IMR-90 (cell line): ENCODE measurements at regions not wholly inside any gene's neighbourhood (a gene's known extent, or its start where the extent isn't known, plus 50 kb on each side); places are given as distances from the start of the nearest gene placed in this dataset.

Experiments
- ATAC-seq: fragments of 200-7000 bp; cut with Tn5 transposase; 2 replicates; pipeline ENCODE4 v1.9.1; 2020; ENCODE audit warnings: low read depth, mild to moderate bottlenecking, moderate library complexity
- BruUV-seq: library from RNA; stranded (reverse); fragments of 400-500 nt; replicated peaks from 2 replicates; lab custom pipeline; 2021; lab: Mats Ljungman, UMichigan
- CTCF ChIA-PET: fragments of 300-600 bp; formaldehyde crosslinking; extraction: SDS; loops from one replicate; lab custom pipeline; 2021; ENCODE audit warnings: antibody characterized with exemption; lab: Yijun Ruan, JAX
- POLR2A ChIA-PET: fragments of 300-600 bp; sonication (Branson Sonifier 250); formaldehyde crosslinking; loops from one replicate; lab custom pipeline; 2022; ENCODE audit warnings: antibody characterized with exemption; ENCODE audit not compliant: unreplicated experiment; lab: Charles Lee
- DNase-seq: peaks from one replicate; pipeline ENCODE4 v3.0.0; 2013
- H2AFZ ChIP-seq: replicated peaks from 2 replicates; pipeline ENCODE3; 2013; ENCODE audit warnings: low read length, mild to moderate bottlenecking; ENCODE audit not compliant: poor library complexity
- H2AK5ac ChIP-seq: 2 replicates; pipeline ENCODE4 v1.6.1; 2013; ENCODE audit warnings: low read depth, low read length, inconsistent platforms
- H2AK9ac ChIP-seq: replicated peaks from 2 replicates; pipeline ENCODE3; 2013; ENCODE audit warnings: mild to moderate bottlenecking, low read depth, low read length, moderate library complexity; ENCODE audit not compliant: poor library complexity
- H2BK120ac ChIP-seq: 2 replicates; pipeline ENCODE4 v1.6.1; 2013; ENCODE audit warnings: low read depth, low read length, inconsistent platforms
- H2BK15ac ChIP-seq: 3 replicates; pipeline ENCODE4 v1.6.1; 2013; ENCODE audit warnings: low read depth, low read length, inconsistent platforms
- H2BK20ac ChIP-seq: 2 replicates; pipeline ENCODE4 v1.6.1; 2013; ENCODE audit warnings: low read depth, mild to moderate bottlenecking, inconsistent platforms, low read length, moderate library complexity
- H2BK5ac ChIP-seq: 2 replicates; pipeline ENCODE4 v1.6.1; 2013; ENCODE audit warnings: mild to moderate bottlenecking, low read depth, low read length, inconsistent platforms; ENCODE audit not compliant: poor library complexity, severe bottlenecking
- H3K14ac ChIP-seq: replicated peaks from 2 replicates; pipeline ENCODE4 v1.6.1; 2013; ENCODE audit warnings: low read depth, low read length, inconsistent platforms
- H3K18ac ChIP-seq: 2 replicates; pipeline ENCODE4 v1.6.1; 2013; ENCODE audit warnings: low read depth, low read length, control low read depth
- H3K23ac ChIP-seq: 2 replicates; pipeline ENCODE4 v1.6.1; 2013; ENCODE audit warnings: low read depth, low read length, inconsistent platforms
- H3K27ac ChIP-seq: 2 replicates; pipeline ENCODE4 v1.5.1; 2013; ENCODE audit warnings: mild to moderate bottlenecking, control low read depth, low read length; ENCODE audit not compliant: insufficient read depth
- H3K27me3 ChIP-seq: 2 replicates; pipeline ENCODE4 v1.6.1; 2013; ENCODE audit warnings: low read length; ENCODE audit not compliant: control insufficient read depth, insufficient read depth
- H3K36me3 ChIP-seq: 2 replicates; pipeline ENCODE4 v1.6.1; 2013; ENCODE audit warnings: low read length, mixed read lengths; ENCODE audit not compliant: control insufficient read depth, insufficient read depth
- H3K4ac ChIP-seq: 2 replicates; pipeline ENCODE4 v1.6.1; 2013; ENCODE audit warnings: low read depth, low read length, inconsistent platforms
- H3K4me1 ChIP-seq: 2 replicates; pipeline ENCODE4 v1.6.1; 2013; ENCODE audit warnings: low read length, mixed read lengths; ENCODE audit not compliant: control insufficient read depth, insufficient read depth
- H3K4me2 ChIP-seq: 2 replicates; pipeline ENCODE4 v1.6.1; 2013; ENCODE audit warnings: low read depth, mild to moderate bottlenecking, control low read depth, low read length, moderate library complexity
- H3K4me3 ChIP-seq: 2 replicates; pipeline ENCODE4 v1.5.1; 2013; ENCODE audit warnings: low read depth, mild to moderate bottlenecking, control low read depth, low read length, moderate library complexity; ENCODE audit not compliant: insufficient read depth
- H3K56ac ChIP-seq: 2 replicates; pipeline ENCODE4 v1.6.1; 2013; ENCODE audit warnings: low read length, inconsistent platforms; ENCODE audit not compliant: insufficient read depth; ENCODE audit errors: extremely low read depth
- H3K79me1 ChIP-seq, 2 experiments: 2 replicates each; pipeline ENCODE4 v1.6.1; 2013; ENCODE audit warnings: low read length in 2 of 2, inconsistent platforms in 1 of 2, low read depth in 1 of 2
- H3K9ac ChIP-seq: 2 replicates; pipeline ENCODE4 v1.6.1; 2013; ENCODE audit warnings: low read depth, low read length, control low read depth
- H3K9me1 ChIP-seq: 2 replicates; pipeline ENCODE4 v1.6.1; 2013; ENCODE audit warnings: low read length, inconsistent platforms; ENCODE audit not compliant: insufficient read depth
- H3K9me3 ChIP-seq: 2 replicates; pipeline ENCODE4 v1.6.1; 2013; ENCODE audit warnings: low read length; ENCODE audit not compliant: control insufficient read depth, insufficient read depth
- H4K20me1 ChIP-seq: 2 replicates; pipeline ENCODE4 v1.6.1; 2013; ENCODE audit warnings: low read length, inconsistent platforms; ENCODE audit not compliant: insufficient read depth
- H4K5ac ChIP-seq: 2 replicates; pipeline ENCODE4 v1.6.1; 2013; ENCODE audit warnings: mild to moderate bottlenecking, low read depth, low read length, control low read depth
- H4K8ac ChIP-seq, 2 experiments: 2 replicates each; pipeline ENCODE4 v1.6.1; 2013; ENCODE audit warnings: low read depth in 2 of 2, low read length in 2 of 2, control low read depth in 1 of 2, inconsistent platforms in 1 of 2
- H4K91ac ChIP-seq: 2 replicates; pipeline ENCODE4 v1.6.1; 2013; ENCODE audit warnings: low read depth, low read length, inconsistent platforms; ENCODE audit not compliant: insufficient read depth
- BHLHE40 ChIP-seq: fragments of 150-350 bp; IDR thresholded peaks from 2 replicates; pipeline ENCODE4 v1.6.1; 2016; ENCODE audit warnings: mild to moderate bottlenecking, low read depth, low read length
- MAFK ChIP-seq: IDR thresholded peaks from 2 replicates; pipeline ENCODE4 v1.6.1; 2012; ENCODE audit warnings: low read depth, low read length, improper control_type of control experiment
- MXI1 ChIP-seq: IDR thresholded peaks from 2 replicates; pipeline ENCODE4 v1.6.1; 2012; ENCODE audit warnings: low read depth, mild to moderate bottlenecking, low read length, moderate library complexity, borderline replicate concordance
- NFE2L2 ChIP-seq: fragments of 150-350 bp; IDR thresholded peaks from 2 replicates; pipeline ENCODE4 v1.6.1; 2016; ENCODE audit warnings: low read depth, mild to moderate bottlenecking, low read length
- POLR2A ChIP-seq: IDR thresholded peaks from 2 replicates; pipeline ENCODE4 v1.6.1; 2012; ENCODE audit warnings: mild to moderate bottlenecking, low read depth, low read length
- WGBS, 2 experiments: methylation state at CpG; one replicate each; pipeline versions ENCODE4 v1.1.5 to v1.1.7; 2013; ENCODE audit warnings: missing lambda C conversion rate in 2 of 2; ENCODE audit not compliant: insufficient read length in 1 of 2; ENCODE audit errors: extremely low coverage in 2 of 2; 5-methylcytosine and 5-hydroxymethylcytosine counted together
- dilution Hi-C: fragments of 300-500 bp; cut with HindIII; formaldehyde crosslinking; loops from one replicate; pipeline ENCODE4 v1.14.3; 2018; ENCODE audit warnings: low sequenced_read_pairs; ENCODE audit not compliant: unreplicated experiment
- in situ Hi-C: fragments of 300-500 bp; cut with MboI; formaldehyde crosslinking; loops from 3 replicates; pipeline ENCODE4 v1.14.3; 2019; ENCODE audit warnings: low sequenced_read_pairs, inconsistent platforms, mixed read lengths
- intact Hi-C: fragments of 100-400 bp; cut with micrococcal nuclease; formaldehyde crosslinking; loops from 2 replicates; pipeline ENCODE4 v1.10.0; 2022

DNA sequence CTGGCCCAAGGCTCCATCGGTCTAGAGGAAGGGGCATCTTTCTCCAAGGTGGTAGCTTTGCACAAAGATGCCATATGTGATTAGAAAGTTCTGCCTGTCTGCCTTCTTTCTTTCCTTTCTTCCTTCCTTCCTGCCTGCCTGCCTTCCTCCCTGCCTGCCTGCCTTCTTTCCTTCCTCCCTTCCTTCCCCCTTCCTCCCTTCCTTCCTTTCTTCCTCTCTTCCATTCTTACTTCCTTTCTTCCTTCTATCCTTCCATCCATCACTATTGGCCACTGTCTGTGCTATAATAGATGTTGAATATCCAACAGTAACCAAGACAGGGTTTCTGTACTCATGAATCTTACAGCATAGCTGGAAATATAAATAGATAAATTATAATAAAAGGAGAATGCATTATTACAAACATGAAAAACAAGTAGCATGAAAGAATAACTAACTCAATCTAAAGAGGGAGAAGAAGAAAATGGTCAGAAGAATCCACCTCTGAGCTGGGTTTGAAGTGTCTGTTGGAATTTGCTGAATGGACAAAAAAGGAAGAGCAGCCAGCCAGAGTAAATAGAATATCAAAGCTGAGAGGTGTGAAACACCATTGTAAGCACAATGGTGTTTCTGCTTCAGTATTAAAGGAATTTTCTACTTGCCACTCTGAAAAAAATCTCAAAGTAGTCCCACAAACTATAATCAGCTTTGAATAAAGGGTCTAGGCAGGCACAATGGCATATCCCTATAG lies 250.6 kb upstream of the NR5A2 start:
- Histone ChIP-seq H3K9ac (no peak overlapping the region), H3K27ac (no peak overlapping the region), H3K79me1 (no peaks in the 10 kb centered on the region), H2BK15ac (no peak overlapping the region), H3K4me3 (no peak overlapping the region), H3K27me3 (no peaks in the 10 kb centered on the region), H4K91ac (no peak overlapping the region), H4K5ac (no peak overlapping the region), H4K20me1 (no peaks in the 10 kb centered on the region), H2AFZ (no peak overlapping the region), H3K4me1 (no peaks in the 10 kb centered on the region), H2AK9ac (no peak overlapping the region), H3K4ac (no peak overlapping the region), H3K36me3 (no peaks in the 10 kb centered on the region), H3K14ac (no peak overlapping the region), H2AK5ac (no peak overlapping the region), H4K8ac (no peak overlapping the region), H3K56ac (no peak overlapping the region), H3K4me2 (no peak overlapping the region), H3K18ac (no peak overlapping the region), H2BK20ac (no peak overlapping the region), H3K9me1 (no peaks in the 10 kb centered on the region), H2BK5ac (no peak overlapping the region), H2BK120ac (no peak overlapping the region), H3K23ac (no peak overlapping the region), H3K9me3 (no peaks in the 10 kb centered on the region)
- no TSS peak for BruUV-seq
- intact Hi-C loops, result no loop called here
- dilution Hi-C loops, result no loop called here
- in situ Hi-C loops, result no loop called here
- ATAC-seq (no peak), DNase-seq (no peak)
- ChIA-PET POLR2A (no interaction called here), CTCF (interaction anchor here (1.2 kb wide), 1 partner anchor 35 kb away, joined by 3 read pairs; no protein-coding TSS in a partner anchor)
- no peak for TF ChIP-seq POLR2A
- no peak for TF ChIP-seq MXI1
- TF ChIP-seq BHLHE40, result no peak
- no peak for TF ChIP-seq NFE2L2
- peak; percentile 95 for TF ChIP-seq MAFK
- WGBS, 2 experiments, result no CpG with 5 or more reads among the region's 1 CpG
